ENCODE measurements at regions not wholly inside any gene's neighbourhood (a gene's known extent, or its start where the extent isn't known, plus 50 kb on each side); places are given as distances from the start of the nearest gene placed in this dataset.

- TF ChIP-seq CTCF (IDR thresholded peaks at IDR 0.05) (no peak), POLR2AphosphoS5 (IDR thresholded peaks at IDR 0.05) (no peak), POLR2A (IDR thresholded peaks at IDR 0.05) (no peak)
These were observed 95.2 kb upstream of the FBXO11 start for GRCh38 chr2:48001498-48001897.

Data from stomach (tissue), 4 donors.